ENCODE measurements at regions not wholly inside any gene's neighbourhood (a gene's known extent, or its start where the extent isn't known, plus 50 kb on each side); places are given as distances from the start of the nearest gene placed in this dataset.
"Not testable (repeated sequence)": the region's sequence is repeated elsewhere in the genome, so short reads cannot be mapped to it uniquely, and the experiment has no call there.

DNA sequence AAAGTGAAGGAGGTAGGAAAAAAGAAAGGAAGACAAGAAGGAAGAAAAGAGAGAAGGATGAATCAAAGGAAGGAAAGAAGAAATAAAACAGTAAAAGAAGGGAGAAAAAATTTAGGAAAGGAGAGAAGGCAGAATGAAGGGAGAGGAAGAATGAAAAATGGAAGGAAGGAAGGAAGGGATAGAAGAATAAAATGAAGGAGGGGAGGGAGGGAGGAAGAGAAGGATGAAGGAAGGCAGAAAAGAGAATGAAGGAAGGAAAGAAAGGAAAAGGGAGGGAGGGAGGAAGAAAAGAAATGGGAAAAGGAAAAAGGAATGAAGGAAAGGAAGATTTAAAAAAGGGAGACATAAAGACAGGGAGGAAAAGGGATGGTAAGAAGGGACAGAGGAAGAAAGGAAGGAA, 393.7 kb upstream of the GRM7 start:
- DNase-seq: no peak

GRCh38 chr3:6468589-6468988, 392.3 kb upstream of the GRM7 start:
- DNase-seq: no peak

DNA sequence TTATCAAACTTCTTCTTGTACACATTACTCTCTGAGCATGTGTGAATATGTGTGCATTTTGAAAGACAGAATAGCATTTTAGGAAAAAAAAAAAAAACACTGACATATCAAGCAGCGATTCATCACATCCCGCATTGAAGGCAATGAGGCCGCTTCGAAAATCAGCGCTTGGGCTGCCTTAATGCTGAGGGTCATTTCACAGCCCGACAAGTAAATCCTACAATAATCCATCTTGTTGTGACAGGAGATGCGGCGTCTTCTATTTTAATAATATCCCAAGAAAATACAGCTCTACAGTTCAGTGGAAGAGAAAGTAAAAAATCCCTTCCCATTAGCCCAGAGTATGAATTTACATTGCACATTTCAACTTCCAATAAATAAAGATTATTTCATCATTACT, 389.2 kb upstream of the GRM7 start:
- no peak for DNase-seq

DNA sequence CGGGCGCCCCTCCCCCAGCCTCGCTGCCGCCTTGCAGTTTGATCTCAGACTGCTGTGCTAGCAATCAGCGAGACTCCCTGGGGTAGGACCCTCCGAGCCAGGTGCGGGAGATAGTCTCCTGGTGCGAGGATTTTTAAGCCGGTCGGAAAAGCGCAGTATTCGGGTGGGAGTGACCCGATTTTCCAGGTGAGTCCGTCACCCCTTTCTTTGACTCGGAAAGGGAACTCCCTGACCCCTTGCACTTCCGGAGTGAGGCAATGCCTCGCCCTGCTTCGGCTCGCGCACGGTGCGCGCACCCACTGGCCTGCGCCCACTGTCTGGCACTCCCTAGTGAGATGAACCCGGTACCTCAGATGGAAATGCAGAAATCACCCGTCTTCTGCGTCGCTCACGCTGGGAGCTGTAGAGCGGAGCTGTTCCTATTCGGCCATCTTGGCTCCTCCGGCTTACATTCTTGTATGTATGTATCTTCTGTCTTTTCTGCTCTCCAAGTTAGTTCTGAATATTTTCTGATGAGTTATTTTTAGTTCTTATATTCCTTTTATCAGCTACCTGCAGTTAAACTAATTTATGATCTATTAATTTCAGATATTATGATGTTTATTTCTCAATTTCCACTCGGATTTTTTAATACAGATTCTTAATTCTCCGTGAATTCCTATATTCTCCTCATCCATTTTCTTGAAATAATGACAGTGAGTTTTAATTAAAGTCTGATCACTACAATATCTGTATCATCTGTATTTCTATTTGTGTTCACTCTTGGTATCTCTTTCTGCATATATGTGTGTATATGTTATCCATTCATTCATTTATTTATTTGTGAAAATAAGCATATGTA, 370.2 kb upstream of the GRM7 start:
- not testable (repeated sequence) for DNase-seq

- no peak for DNase-seq
Observed at GRCh38 chr3:6491768-6492167, 369.1 kb upstream of the GRM7 start.

DNA sequence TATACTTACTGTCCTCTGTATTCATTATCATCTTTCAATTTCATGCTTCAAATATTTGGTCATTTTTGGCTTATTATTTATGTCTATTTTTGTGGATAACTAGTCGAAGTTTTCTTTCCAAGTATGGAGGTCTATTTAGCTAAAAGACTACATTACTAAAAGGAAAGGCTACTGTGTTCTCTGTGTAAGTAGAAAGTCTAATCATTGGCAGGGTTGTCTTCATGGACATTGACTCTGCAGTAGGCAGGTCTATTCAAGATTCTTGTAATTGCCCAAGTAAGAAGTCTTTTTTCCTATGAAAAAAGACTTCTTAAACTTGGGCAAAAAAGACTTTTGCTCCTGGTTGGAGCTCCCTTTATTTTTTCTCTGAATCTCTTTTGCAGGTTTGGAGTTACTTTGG, 368.6 kb upstream of the GRM7 start:
- DNase-seq: no peak

DNA sequence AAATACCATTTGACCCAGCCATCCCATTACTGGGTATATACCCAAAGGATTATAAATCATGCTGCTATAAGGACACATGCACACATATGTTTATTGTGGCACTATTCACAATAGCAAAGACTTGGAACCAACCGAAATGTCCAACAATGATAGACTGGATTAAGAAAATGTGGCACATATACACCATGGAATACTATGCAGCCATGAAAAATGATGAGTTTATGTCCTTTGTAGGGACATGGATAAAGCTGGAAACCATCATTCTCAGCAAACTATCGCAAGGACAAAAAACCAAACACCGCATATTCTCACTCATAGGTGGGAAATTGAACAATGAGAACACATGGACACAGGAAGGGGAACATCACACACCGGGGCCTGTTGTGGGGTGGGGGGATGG, 362.0 kb upstream of the GRM7 start:
- DNase-seq: not testable (repeated sequence)

- DNase-seq: no peak
Observed at GRCh38 chr3:6504347-6504746, 356.6 kb upstream of the GRM7 start.

- no peak for DNase-seq
Observed at GRCh38 chr3:6504834-6505233, 356.1 kb upstream of the GRM7 start.

GRCh38 chr3:6508410-6508759, 352.5 kb upstream of the GRM7 start:
- no peak for DNase-seq

DNA sequence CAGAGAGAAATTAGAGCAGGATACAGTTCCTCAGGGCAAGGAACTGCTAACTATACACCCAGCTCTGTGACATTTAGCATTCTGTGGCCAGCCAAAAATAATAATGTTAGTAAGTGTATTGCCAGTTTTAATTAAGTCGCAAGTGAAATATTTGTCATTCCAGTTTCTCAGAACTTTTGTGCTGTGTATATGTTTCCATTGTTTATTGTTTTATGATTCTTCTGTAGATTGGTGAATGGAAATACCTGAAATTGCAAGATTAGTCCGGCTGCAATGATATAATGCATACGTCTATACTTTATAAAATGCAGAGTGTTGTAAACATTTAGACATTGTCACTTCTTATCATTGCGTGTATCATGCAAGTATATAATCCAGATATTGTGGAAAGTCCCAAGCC, 351.3 kb upstream of the GRM7 start:
- no peak for DNase-seq

DNA sequence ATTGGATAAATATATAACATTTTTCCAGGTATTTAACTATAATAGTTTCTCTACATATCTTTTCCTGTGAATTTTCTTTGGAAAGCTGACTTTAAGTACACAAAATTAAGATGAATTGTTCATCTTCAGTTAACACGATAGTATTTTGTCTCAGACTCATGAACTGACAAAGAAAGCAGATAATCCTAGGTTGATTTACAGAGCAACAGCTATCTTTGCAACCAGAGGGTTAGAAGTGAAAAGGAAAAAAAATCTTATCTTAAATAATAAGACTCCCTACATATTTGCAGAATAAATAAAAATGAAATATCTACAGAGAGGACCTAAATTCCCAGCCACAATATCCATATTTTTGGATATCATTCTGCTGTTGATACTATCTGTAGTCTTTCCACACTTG, 350.2 kb upstream of the GRM7 start:
- DNase-seq: no peak

DNA sequence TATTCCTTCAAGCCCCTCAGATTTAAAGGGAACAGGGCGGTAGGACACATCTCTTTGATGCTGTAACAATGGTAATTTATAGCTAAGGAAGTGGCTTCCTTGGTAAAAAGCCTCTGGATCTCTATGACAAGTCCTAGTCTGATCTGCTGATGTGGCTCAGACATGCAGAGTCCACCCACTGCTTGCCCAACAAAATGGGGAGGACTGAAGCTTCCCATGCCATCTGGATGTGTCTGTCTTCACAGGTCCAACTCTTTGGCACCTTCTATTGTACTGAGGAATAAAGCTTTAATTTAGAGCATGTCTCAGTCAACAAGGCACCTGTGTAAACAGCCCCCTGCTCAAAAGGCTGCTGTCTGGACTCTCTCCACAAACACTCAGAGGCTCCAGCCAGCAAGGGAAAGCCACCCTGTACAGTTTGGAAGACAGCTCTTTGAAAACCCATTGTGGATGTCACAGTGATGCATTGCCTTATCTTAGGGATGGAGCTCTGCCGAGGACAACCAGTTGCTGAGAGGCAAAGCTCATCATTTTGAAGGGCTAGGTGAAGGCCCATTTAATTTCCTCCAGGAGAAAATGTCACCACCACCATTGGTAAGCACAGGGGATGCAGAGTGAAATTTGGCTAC, 348.6 kb upstream of the GRM7 start:
- DNase-seq: no peak

DNA sequence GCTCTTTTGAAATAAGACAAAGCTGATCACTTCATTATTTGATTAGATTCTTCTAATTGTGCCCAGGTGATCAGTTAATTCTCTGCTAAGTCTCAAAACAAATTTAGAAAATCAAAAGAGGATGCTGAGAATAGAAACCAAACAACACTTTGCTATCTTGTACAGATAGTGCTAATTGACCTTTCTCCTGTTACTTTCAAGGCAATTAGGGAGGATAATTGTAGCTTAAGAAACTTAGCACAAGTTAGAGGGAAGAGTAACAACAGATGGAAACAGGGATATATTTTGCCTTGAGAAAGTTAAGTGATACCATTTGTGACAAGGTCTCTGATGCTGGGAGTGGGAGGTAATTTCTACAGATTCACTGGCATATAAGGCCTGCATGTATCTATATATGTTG, 344.8 kb upstream of the GRM7 start:
- no peak for DNase-seq

DNA sequence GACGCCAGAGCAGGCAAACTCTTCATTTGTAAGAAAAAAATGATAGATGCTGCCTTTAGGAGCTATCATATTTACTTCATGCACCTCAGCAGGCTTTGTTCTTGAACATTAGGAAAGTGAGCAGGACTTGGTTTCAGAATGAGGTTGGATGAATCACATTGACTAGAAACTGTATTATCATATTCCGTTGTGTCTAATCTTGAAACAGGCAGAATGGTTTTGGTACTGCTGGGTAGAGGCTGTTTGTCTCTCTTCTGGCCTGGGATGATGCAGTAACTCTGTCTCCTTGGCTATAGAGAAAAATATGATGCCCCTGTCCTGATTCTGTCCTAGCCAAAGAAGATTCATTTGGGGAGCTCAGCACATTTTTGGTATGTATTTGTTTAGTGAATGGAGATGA, 344.2 kb upstream of the GRM7 start:
- DNase-seq: no peak

GRCh38 chr3:6518709-6519345, 342.1 kb upstream of the GRM7 start:
- DNase-seq: no peak

DNA sequence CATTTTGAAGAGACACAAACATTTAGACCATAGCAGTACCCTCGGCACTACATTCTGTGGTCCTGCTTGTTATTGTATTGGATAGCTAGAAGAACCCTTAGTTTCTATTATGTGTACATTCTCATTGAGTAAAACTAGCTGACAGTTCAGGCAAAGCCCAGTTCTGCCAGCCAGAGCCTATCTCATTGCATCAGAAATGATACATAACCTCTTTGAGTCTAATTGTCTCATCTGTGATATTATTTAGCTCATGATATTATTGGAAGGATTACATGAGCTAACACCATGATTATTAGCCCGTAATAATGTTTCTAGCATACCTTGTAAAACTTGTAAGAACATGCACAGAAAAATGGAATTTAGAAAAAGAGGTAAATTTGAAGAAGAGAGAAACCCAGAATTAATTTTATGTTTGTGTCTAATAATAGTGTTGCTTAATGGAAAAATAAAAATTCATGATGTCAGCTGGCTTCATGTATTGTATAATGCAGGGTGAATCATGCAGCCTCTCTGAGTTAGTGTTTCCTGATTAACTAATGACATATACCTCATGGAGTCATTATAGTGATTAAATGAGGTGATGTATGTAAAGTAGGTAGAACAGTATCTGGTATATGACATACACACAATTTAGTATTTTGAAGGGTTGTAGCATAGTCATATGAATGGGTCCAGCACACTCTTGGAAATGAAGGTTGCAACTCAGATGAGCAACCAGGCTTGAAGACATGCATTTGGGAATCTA, 339.4 kb upstream of the GRM7 start:
- DNase-seq: no peak

GRCh38 chr3:6522191-6522590, 338.7 kb upstream of the GRM7 start:
- DNase-seq: no peak

DNA sequence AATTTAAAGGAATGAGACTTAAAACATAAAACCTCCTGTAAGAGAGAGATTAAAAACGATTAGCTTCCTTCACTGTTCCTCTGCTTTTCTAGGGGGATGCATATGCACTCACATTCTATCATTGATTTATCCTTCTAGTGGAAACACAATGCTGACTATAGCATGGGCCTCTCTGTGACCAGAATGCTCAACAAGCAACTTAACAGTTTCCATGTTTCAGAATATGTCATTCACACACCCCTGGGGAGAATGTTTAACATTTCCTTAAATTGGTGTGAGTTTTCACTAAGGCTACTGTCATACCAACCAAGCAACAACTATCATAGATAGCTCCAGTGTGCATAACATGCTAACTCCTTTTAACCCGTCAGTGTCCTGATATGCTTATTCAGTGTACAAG, 337.9 kb upstream of the GRM7 start:
- DNase-seq: no peak

DNA sequence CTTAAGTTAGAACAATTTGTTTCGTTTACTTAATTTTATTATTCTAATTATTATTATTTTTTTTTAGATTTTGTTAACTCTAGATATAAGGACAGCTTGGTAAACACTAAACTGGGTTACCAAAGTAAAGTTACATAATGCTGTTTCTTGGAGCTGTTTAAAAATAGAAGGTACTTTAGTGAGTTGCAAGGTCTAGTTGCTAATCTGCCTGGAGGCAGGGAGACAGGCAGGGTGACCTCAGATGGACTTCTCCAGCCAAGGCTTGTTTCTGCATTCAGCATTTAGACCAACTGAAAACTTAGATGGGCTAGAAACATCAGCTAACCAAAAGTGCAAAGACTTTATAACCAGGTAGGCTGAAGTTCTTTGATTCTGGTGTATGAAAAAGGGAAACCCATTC, 336.4 kb upstream of the GRM7 start:
- DNase-seq: no peak

DNA sequence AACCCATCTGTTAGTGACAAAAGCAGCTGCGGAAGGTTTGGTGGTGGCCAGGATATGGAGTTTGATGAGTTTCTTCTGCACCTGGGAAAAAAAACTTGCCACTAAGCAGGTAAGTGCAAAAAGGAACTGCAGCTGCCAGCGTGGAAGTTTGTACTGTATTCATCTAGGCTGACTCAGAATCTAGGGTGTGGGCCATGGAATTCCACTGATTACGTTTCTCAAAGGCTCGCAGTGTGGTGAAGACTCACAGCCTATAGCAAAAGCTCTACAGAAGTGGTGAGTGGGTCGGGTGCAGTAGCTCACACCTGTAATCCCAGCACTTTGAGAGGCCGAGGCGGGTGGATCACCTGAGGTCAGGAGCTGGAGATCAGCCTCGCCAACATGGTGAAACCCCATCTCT, 334.6 kb upstream of the GRM7 start:
- no peak for DNase-seq

- DNase-seq: no peak
Observed at GRCh38 chr3:6526861-6527260, 334.1 kb upstream of the GRM7 start.

- DNase-seq: no peak
Observed at GRCh38 chr3:6528951-6529350, 332.0 kb upstream of the GRM7 start.

DNA sequence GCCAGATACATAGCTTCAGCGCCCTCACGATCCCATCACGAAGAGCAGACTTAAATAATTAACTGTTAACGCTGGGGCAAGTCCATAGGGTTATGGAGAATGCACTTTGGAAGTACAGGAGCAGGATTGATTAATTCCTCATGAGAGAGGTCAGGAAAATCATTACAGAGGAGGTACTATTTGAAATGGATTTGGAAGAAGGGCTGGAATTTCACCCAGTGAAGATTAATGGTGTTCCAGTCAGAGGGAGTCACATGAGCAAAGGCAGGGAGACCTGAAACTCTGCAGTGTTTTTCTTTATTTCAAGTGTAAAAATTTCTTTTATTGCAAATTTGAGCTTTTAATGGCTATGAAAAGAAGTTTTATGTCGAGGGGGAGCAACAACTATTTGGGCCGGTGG, 329.8 kb upstream of the GRM7 start:
- no peak for DNase-seq
